Common myeloid progenitor, CD34-positive (primary cell): ENCODE measurements at regions not wholly inside any gene's neighbourhood (a gene's known extent, or its start where the extent isn't known, plus 50 kb on each side); places are given as distances from the start of the nearest gene placed in this dataset.

Experiments used
- CTCF ChIA-PET: fragments of 350-600 bp; sonication (Branson Sonifier 250); formaldehyde crosslinking; loops from one replicate; lab custom pipeline; 2021; ENCODE audit warnings: antibody characterized with exemption; lab: Charles Lee
- POLR2A ChIA-PET: fragments of 350-600 bp; sonication (Branson Sonifier 250); formaldehyde crosslinking; loops from one replicate; lab custom pipeline; 2021; ENCODE audit warnings: antibody characterized with exemption; lab: Charles Lee
- DNase-seq, 3 donors: peaks; one replicate each; pipeline versions ENCODE4 v3.0.0 to v3.0.0-alpha.2; 2013
- H3K27ac ChIP-seq, 2 experiments: 1 replicate in 1 of 2; 2 replicates in 1 of 2; pipeline ENCODE4 v1.7.0; 2013; ENCODE audit warnings: inconsistent platforms in 2 of 2, low read length in 2 of 2, mild to moderate bottlenecking in 2 of 2, low read depth in 1 of 2, moderate library complexity in 1 of 2; ENCODE audit not compliant: severe bottlenecking in 2 of 2, insufficient read depth in 1 of 2, poor library complexity in 1 of 2
- H3K27me3 ChIP-seq, 5 experiments: replicated peaks in 2 of 5; 1 replicate in 3 of 5; 2 replicates in 2 of 5; pipeline versions ENCODE4 v1.6.1 to v1.7.0; 2013; ENCODE audit warnings: low read length in 4 of 5, mild to moderate bottlenecking in 2 of 5, moderate library complexity in 2 of 5, inconsistent platforms in 1 of 5; ENCODE audit not compliant: insufficient read depth in 5 of 5, control insufficient read depth in 4 of 5
- H3K36me3 ChIP-seq, 4 experiments: 1 replicate in 2 of 4; 2 replicates in 2 of 4; pipeline versions ENCODE4 v1.6.1 to v1.7.0; 2013; ENCODE audit warnings: low read length in 3 of 4, control low read depth in 1 of 4, mild to moderate bottlenecking in 1 of 4; ENCODE audit not compliant: control insufficient read depth in 4 of 4, insufficient read depth in 4 of 4
- H3K4me1 ChIP-seq, 4 experiments: 1 replicate in 3 of 4; 2 replicates in 1 of 4; pipeline versions ENCODE4 v1.6.1 to v1.7.1; 2013; ENCODE audit warnings: low read length in 3 of 4, mild to moderate bottlenecking in 3 of 4, control low read depth in 1 of 4, inconsistent platforms in 1 of 4, moderate library complexity in 1 of 4; ENCODE audit not compliant: control insufficient read depth in 4 of 4, insufficient read depth in 4 of 4; ENCODE audit errors: control extremely low read depth in 1 of 4
- H3K4me3 ChIP-seq, 7 experiments: 1 replicate in 4 of 7; 2 replicates in 3 of 7; pipeline versions ENCODE4 v1.5.1 to v1.7.0; 2013; ENCODE audit warnings: mild to moderate bottlenecking in 7 of 7, low read length in 6 of 7, moderate library complexity in 6 of 7, inconsistent platforms in 2 of 7, low read depth in 2 of 7, control low read depth in 1 of 7; ENCODE audit not compliant: insufficient read depth in 4 of 7, control insufficient read depth in 1 of 7; ENCODE audit errors: extremely low read depth in 1 of 7
- H3K9me3 ChIP-seq, 5 experiments: 1 replicate in 4 of 5; 2 replicates in 1 of 5; pipeline versions ENCODE4 v1.6.1 to v1.7.1; 2013; ENCODE audit warnings: low read length in 4 of 5, mild to moderate bottlenecking in 2 of 5, inconsistent platforms in 1 of 5, low read depth in 1 of 5, moderate library complexity in 1 of 5; ENCODE audit not compliant: control insufficient read depth in 4 of 5, insufficient read depth in 2 of 5; ENCODE audit errors: control extremely low read depth in 1 of 5
- WGBS: methylation state at CpG from one replicate; pipeline ENCODE4 v1.1.5; 2013; ENCODE audit not compliant: insufficient coverage; 5-methylcytosine and 5-hydroxymethylcytosine counted together

- Histone ChIP-seq H3K36me3 (no peaks in the 10 kb centered on the region), H3K9me3 (no peaks in the 10 kb centered on the region), H3K27me3 (peaks cover 0 to 22% (median 7%) of the 10 kb centered on the region in 5 experiments), H3K27ac (no peak overlapping the region), H3K4me3 (no peak overlapping the region), H3K4me1 (peaks cover 10 to 29% (median 25%) of the 10 kb centered on the region in 4 experiments)
- WGBS: 95% methylated on average over 4 of the region's 6 CpGs
- POLR2A ChIA-PET: interaction anchor here (0.7 kb wide), 1 partner anchor 1401 kb away, joined by 3 read pairs; no protein-coding TSS in a partner anchor
- CTCF ChIA-PET: interaction anchor here (0.7 to 1.6 kb wide), 2 partner anchors 9 to 92 kb away, joined by 3 to 4 read pairs; no protein-coding TSS in a partner anchor
- no peak for DNase-seq
Observed at GRCh38 chr7:140232957-140233917, 56.5 kb upstream of the KDM7A start.

GRCh38 chr7:140231771-140232491 is 55.1 kb upstream of the KDM7A start:
- Histone ChIP-seq H3K4me3 (peak overlapping the region in 5 of 7 experiments; percentile 43 to 69 (median 66)), H3K9me3 (no peaks in the 10 kb centered on the region), H3K27me3 (peaks cover 0 to 24% (median 10%) of the 10 kb centered on the region in 5 experiments), H3K4me1 (peaks cover 10 to 29% (median 25%) of the 10 kb centered on the region in 4 experiments), H3K27ac (no peak overlapping the region), H3K36me3 (no peaks in the 10 kb centered on the region)
- POLR2A ChIA-PET: interaction anchor here (0.8 kb wide), 1 partner anchor 10 kb away, joined by 3 read pairs; no protein-coding TSS in a partner anchor
- WGBS: 28% methylated on average over 9 of the region's 13 CpGs
- DNase-seq: peak in 2 of 3 donors; percentile 33 to 48
- CTCF ChIA-PET: interaction anchor here (1.4 to 1.5 kb wide), 2 partner anchors 21 to 38 kb away, joined by 3 read pairs; no protein-coding TSS in a partner anchor

- DNase-seq: peak in 2 of 3 donors; percentile 52 to 61
- Histone ChIP-seq H3K27me3 (peaks cover 0 to 24% (median 12%) of the 10 kb centered on the region in 5 experiments), H3K4me1 (peaks cover 10 to 29% (median 25%) of the 10 kb centered on the region in 4 experiments), H3K9me3 (no peaks in the 10 kb centered on the region), H3K27ac (no peak overlapping the region), H3K36me3 (no peaks in the 10 kb centered on the region), H3K4me3 (peak overlapping the region; percentile 9 to 69 (median 64))
- CTCF ChIA-PET: interaction anchor here (1.4 to 1.5 kb wide), 3 partner anchors 9 to 39 kb away, joined by 3 read pairs; no protein-coding TSS in a partner anchor
- 1% methylated on average over 50 of the region's 59 CpGs for WGBS
- POLR2A ChIA-PET: interaction anchor here (0.8 kb wide), 1 partner anchor 11 kb away, joined by 3 read pairs; no protein-coding TSS in a partner anchor
Observed at GRCh38 chr7:140230861-140231770, 54.3 kb upstream of the KDM7A start.

GRCh38 chr7:140230516-140230860 is 53.7 kb upstream of the KDM7A start:
- Histone ChIP-seq H3K27ac (no peak overlapping the region), H3K4me1 (peaks cover 10 to 29% (median 25%) of the 10 kb centered on the region in 4 experiments), H3K27me3 (peaks cover 0 to 24% (median 13%) of the 10 kb centered on the region in 5 experiments), H3K36me3 (no peaks in the 10 kb centered on the region), H3K9me3 (no peaks in the 10 kb centered on the region), H3K4me3 (peak overlapping the region in 6 of 7 experiments; percentile 46 to 69 (median 65))
- ChIA-PET POLR2A (no interaction called here), CTCF (interaction anchor here (1.4 kb wide), 2 partner anchors 9 to 23 kb away, joined by 3 read pairs; no protein-coding TSS in a partner anchor)
- WGBS: under 1% methylated on average over 55 of the region's 57 CpGs
- peak in 2 of 3 donors; percentile 52 to 62 for DNase-seq

- 6% methylated on average over 32 of the region's 44 CpGs for WGBS
- Histone ChIP-seq H3K9me3 (no peaks in the 10 kb centered on the region), H3K27me3 (peaks cover 0 to 24% (median 13%) of the 10 kb centered on the region in 5 experiments), H3K27ac (peak overlapping the region in 1 of 2 experiments; percentile 25), H3K4me1 (peaks cover 10 to 29% (median 25%) of the 10 kb centered on the region in 4 experiments), H3K36me3 (no peaks in the 10 kb centered on the region), H3K4me3 (peak overlapping the region in 6 of 7 experiments; percentile 46 to 69 (median 62))
- CTCF ChIA-PET: interaction anchor here (1.3 to 1.4 kb wide), 3 partner anchors 9 to 74 kb away, joined by 3 to 6 read pairs (median 3); no protein-coding TSS in a partner anchor
- POLR2A ChIA-PET: interaction anchor here (1.0 kb wide), 1 partner anchor 52 kb away, joined by 3 read pairs; no protein-coding TSS in a partner anchor
- DNase-seq: peak; percentile 35 to 78 (median 70)
Observed at GRCh38 chr7:140229591-140230515, 53.1 kb upstream of the KDM7A start.
